ENCODE measurements at regions not wholly inside any gene's neighbourhood (a gene's known extent, or its start where the extent isn't known, plus 50 kb on each side); places are given as distances from the start of the nearest gene placed in this dataset.
"Not testable (repeated sequence)": the region's sequence is repeated elsewhere in the genome, so short reads cannot be mapped to it uniquely, and the experiment has no call there.

DNA sequence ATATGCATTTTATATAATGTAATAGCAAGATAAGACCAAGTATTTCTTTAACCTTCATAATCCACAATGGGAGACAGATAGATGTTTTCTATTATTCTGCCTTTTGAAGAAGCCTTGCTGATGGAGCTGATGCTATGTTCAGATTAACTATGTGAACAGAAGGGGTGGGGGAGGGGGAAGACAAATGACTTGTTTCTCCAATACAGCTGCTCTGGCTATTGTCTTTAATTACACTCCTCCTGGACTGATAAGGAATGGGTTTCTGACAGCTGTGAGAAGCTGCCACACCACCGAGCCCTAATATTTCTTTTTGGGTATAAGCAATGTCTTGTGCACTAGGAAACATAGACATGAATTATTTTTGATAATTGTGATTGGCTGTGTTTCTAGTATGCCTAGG, 62.0 kb downstream of the CAVIN4 start:
- no peak for DNase-seq (ENCODE audit: low read depth in 1 of 2, low spot score in 1 of 2)

DNA sequence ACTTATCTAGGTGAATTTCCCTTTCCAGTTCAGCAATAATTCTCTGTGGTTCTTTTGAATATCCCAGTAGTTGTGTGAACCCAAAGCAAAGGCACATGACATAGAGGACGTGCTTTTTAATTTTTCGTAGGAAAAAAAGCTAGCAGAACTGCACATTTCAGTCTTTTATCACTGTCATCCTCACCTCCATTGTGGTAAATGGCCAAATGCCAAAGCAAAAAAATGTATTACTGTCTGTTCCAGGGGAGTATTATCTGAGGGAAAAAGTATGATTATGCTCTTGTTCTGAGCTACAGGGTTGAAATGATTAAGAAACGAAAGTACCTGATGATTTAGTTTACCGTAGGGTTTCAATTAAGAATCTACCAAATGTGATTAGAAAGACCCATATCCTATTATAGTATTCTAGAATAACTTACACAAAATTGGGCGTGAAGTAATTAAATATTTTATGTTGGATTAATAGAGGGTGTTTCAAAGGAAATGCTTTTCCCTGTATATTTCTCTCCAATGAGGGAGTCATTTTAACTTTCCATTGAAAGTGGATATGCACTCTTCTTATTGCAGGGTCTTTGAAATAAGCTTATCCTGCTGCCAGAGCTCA, 62.7 kb downstream of the CAVIN4 start:
- DNase-seq (ENCODE audit: low read depth in 1 of 2, low spot score in 1 of 2) = no peak
- in situ Hi-C loops (cut with HindIII; ENCODE audit: low pct_unique_long_range_greater_than_20kb, low sequenced_read_pairs) = no loop called here

More for the DNA sequence above, 62.0 kb downstream of the CAVIN4 start:
- in situ Hi-C loops (cut with HindIII; ENCODE audit: low pct_unique_long_range_greater_than_20kb, low sequenced_read_pairs) = no loop called here
- TF ChIP-seq JUND (IDR thresholded peaks at IDR 0.05; ENCODE audit: low read depth) = no peak

GRCh38 chr9:100641166-100641565, 63.3 kb downstream of the CAVIN4 start:
- in situ Hi-C loops (cut with HindIII; ENCODE audit: low pct_unique_long_range_greater_than_20kb, low sequenced_read_pairs) = no loop called here
- DNase-seq (ENCODE audit: low read depth in 1 of 2, low spot score in 1 of 2) = no peak
- TF ChIP-seq JUND (IDR thresholded peaks at IDR 0.05; ENCODE audit: low read depth) = no peak

More for the DNA sequence above, 62.7 kb downstream of the CAVIN4 start:
- no peak for TF ChIP-seq JUND (IDR thresholded peaks at IDR 0.05; ENCODE audit: low read depth)

DNA sequence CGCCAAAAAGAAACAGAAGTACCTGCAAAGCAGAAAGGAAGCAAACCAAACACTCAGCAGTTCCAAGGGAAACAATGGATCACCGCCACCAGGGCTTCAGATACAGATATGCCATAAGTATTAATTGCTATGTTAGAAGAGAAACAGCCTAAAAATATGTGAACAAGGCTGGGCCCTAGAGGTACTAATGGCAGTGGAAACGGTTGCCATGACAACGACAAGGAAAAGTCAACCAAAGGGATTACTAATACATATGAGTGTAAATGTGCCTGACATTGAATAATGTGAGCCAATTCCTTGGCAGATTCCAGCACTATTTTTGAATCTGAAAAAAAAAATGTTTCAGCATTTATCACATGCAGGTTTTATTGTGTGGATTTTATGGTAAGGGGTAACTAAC, 75.0 kb downstream of the CAVIN4 start:
- in situ Hi-C loops (cut with HindIII; ENCODE audit: low pct_unique_long_range_greater_than_20kb, low sequenced_read_pairs) = no loop called here
- DNase-seq (ENCODE audit: low read depth in 1 of 2, low spot score in 1 of 2) = no peak
- TF ChIP-seq JUND (IDR thresholded peaks at IDR 0.05; ENCODE audit: low read depth) = no peak

DNA sequence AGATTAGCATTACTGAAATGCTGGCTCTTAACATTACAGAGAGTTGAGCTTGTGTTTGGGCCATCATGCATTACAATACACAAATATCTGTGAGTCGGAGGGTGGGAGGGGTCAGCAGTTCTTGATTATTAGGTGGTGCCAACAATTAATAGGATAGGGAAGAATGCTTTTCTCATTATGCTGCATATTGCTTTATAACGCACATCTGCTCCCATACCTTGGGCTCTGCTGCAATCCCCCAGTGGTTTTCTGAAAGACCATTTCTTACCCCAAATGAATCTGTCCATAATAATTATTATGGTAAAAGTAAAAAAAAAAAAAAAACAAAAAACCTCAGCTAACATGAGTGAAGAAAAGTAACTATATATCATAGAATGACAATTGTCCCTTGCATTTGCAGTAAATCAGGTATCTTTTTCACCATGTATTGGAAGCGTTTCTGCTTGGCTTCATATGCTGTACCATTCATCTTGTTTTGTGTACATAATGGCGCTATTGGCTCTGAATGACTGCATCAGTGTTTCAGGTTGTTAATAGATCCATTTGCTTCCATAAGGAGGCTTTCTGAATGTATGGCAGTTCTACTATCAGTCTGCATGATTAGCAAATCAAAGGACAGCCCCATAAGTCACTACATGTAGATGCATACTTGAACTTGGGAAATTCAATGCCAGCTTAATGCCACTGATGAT, 75.9 kb downstream of the CAVIN4 start:
- TF ChIP-seq JUND (IDR thresholded peaks at IDR 0.05; ENCODE audit: low read depth) = no peak
- no peak for DNase-seq (ENCODE audit: low read depth in 1 of 2, low spot score in 1 of 2)
- in situ Hi-C loops (cut with HindIII; ENCODE audit: low pct_unique_long_range_greater_than_20kb, low sequenced_read_pairs) = no loop called here

- DNase-seq (ENCODE audit: low read depth in 1 of 2, low spot score in 1 of 2); in situ Hi-C loops (cut with HindIII; ENCODE audit: low pct_unique_long_range_greater_than_20kb, low sequenced_read_pairs): not testable (repeated sequence)
Measured at GRCh38 chr9:100656851-100657250, 79.0 kb downstream of the CAVIN4 start.

DNA sequence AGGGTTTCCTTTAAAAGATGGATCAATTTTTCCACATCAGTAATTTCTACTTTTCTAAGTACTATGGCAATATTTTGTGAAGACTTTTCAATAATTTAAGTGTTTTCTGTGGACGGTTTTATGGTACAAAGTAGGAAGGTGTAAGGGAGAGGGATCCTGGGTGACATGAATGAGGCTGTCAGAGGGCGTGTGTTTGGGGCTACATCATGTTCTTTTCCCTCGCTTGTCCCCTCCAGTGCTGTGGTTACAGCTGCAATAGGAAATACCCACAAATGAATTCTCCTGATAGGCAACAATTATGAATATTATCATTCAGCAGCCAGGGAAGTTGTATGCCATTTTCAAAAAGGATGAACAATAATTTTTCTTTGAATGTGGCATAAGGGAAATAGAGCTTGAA, 83.8 kb downstream of the CAVIN4 start:
- in situ Hi-C loops (cut with HindIII; ENCODE audit: low pct_unique_long_range_greater_than_20kb, low sequenced_read_pairs) = no loop called here
- DNase-seq (ENCODE audit: low read depth in 1 of 2, low spot score in 1 of 2) = no peak
- TF ChIP-seq JUND (IDR thresholded peaks at IDR 0.05; ENCODE audit: low read depth) = no peak

- in situ Hi-C loops (cut with HindIII; ENCODE audit: low pct_unique_long_range_greater_than_20kb, low sequenced_read_pairs) = no loop called here
- no peak for TF ChIP-seq JUND (IDR thresholded peaks at IDR 0.05; ENCODE audit: low read depth)
- DNase-seq (ENCODE audit: low read depth in 1 of 2, low spot score in 1 of 2) = no peak
Measured at GRCh38 chr9:100662122-100662521, 84.2 kb downstream of the CAVIN4 start.

GRCh38 chr9:100667448-100667847, 89.6 kb downstream of the CAVIN4 start:
- no peak for TF ChIP-seq JUND (IDR thresholded peaks at IDR 0.05; ENCODE audit: low read depth)
- in situ Hi-C loops (cut with HindIII; ENCODE audit: low pct_unique_long_range_greater_than_20kb, low sequenced_read_pairs) = no loop called here
- no peak for DNase-seq (ENCODE audit: low read depth in 1 of 2, low spot score in 1 of 2)

DNA sequence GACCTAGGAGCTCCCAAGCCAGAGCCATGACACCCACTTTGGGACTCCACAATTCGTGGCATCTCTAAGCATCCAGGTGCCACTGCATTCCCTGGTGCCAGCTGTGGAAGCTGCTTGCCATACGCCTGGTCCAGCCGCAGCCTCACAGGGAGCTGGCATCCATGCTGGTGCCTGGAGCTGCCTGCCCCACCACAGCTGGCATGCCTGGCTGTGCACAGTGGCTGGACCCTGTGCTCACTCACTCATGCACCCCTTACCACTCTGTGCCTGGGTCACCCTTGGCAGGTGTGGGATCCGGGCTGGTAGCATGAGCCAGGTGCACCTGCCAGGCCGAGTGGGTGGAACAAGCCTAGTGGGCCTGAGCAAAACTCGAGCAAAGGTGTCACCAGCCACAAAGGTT, 90.1 kb downstream of the CAVIN4 start:
- TF ChIP-seq JUND (IDR thresholded peaks at IDR 0.05; ENCODE audit: low read depth) = no peak
- in situ Hi-C loops (cut with HindIII; ENCODE audit: low pct_unique_long_range_greater_than_20kb, low sequenced_read_pairs) = no loop called here
- no peak for DNase-seq (ENCODE audit: low read depth in 1 of 2, low spot score in 1 of 2)

- in situ Hi-C loops (cut with HindIII; ENCODE audit: low pct_unique_long_range_greater_than_20kb, low sequenced_read_pairs) = no loop called here
- no peak for TF ChIP-seq JUND (IDR thresholded peaks at IDR 0.05; ENCODE audit: low read depth)
- peak in 1 of 2 experiments; percentile 0 for DNase-seq (ENCODE audit: low read depth in 1 of 2, low spot score in 1 of 2)
Measured at GRCh38 chr9:100669968-100670367, 92.1 kb downstream of the CAVIN4 start.

GRCh38 chr9:100670719-100671118, 92.8 kb downstream of the CAVIN4 start:
- no peak for DNase-seq (ENCODE audit: low read depth in 1 of 2, low spot score in 1 of 2)
- no peak for TF ChIP-seq JUND (IDR thresholded peaks at IDR 0.05; ENCODE audit: low read depth)
- in situ Hi-C loops (cut with HindIII; ENCODE audit: low pct_unique_long_range_greater_than_20kb, low sequenced_read_pairs) = no loop called here

DNA sequence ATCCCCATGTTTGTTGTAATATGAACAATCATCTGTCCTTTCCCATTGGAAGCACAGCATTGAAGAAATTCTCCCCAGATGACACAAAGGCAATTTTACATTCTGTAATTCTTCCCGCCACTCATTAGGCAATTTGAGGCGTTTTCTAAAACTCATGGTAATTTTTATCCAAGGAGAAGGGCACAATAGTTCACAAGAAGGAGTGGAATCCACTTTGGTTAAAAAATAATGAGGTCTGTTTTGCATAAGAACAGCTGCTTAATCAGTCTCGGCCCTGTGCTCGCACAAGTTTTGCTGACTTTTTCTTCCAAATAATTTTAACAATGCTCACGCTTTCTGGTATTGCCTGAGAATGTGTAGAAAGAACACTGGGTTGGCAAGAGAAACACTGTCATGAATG, 94.0 kb downstream of the CAVIN4 start:
- in situ Hi-C loops (cut with HindIII; ENCODE audit: low pct_unique_long_range_greater_than_20kb, low sequenced_read_pairs) = no loop called here
- no peak for TF ChIP-seq JUND (IDR thresholded peaks at IDR 0.05; ENCODE audit: low read depth)
- DNase-seq (ENCODE audit: low read depth in 1 of 2, low spot score in 1 of 2) = no peak

DNA sequence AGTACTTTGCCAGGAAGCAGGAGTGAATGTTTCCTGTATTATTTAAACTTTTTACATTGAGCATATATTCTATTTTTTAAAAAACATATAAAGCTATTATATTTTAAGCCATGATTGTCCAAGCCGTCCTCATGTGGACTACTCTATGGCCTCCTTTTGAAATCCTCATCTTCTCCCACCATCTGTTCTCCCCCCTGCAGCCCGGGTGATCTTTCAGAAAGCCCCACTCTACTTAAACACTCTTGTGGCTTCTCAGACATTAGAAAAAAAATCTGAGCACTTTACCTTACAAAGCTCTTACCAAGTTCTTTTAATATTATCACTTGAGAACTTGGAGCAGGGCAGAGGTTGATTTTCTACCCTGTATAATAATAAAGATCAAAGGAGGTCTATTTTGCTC, 95.4 kb downstream of the CAVIN4 start:
- in situ Hi-C loops (cut with HindIII; ENCODE audit: low pct_unique_long_range_greater_than_20kb, low sequenced_read_pairs) = no loop called here
- no peak for DNase-seq (ENCODE audit: low read depth in 1 of 2, low spot score in 1 of 2)
- TF ChIP-seq JUND (IDR thresholded peaks at IDR 0.05; ENCODE audit: low read depth) = no peak
